ENCODE measurements at regions not wholly inside any gene's neighbourhood (a gene's known extent, or its start where the extent isn't known, plus 50 kb on each side); places are given as distances from the start of the nearest gene placed in this dataset.

DNA sequence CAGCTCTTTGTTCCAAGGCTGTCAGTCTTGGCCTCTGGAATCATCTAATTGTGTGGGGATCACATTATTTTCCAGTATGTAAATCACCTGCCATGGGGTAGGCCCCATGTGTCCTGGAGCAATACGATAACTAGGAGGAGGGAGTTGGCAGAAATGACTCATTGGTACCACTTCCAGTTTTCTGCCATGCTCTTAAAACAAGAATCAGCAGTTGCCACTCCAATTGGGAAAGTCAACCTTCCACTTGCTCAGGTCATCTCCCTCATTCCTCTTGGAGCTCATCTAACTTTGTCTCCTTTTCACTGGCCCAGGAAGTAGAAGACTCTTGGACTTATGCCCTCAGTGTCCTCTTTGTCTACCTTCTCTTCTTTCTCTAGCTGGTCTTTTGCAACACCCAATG is 487.0 kb downstream of the SLC4A3 start:
- DNase-seq (ENCODE audit: low read depth in 3 of 3), result no peak

DNA sequence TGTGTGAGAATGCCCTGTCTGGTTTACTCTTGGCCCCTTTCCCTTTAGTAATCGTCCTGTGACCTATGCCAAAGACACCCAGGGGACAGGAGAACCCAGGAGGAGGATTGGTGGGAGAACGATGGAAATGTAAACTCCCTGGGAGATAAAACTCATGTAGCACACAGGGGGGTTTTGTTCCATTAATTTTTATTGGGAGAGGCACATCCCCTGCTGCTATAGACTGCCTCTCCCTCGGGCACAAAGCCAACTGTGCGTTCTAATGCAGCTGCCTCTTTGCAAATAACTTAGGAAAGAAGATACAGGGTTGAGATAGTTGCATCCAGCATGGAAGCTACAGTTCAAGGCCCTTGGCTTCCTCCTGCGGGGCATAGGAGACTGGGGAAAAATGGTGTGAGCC is 489.6 kb downstream of the SLC4A3 start:
- DNase-seq (ENCODE audit: low read depth in 3 of 3), result no peak

DNA sequence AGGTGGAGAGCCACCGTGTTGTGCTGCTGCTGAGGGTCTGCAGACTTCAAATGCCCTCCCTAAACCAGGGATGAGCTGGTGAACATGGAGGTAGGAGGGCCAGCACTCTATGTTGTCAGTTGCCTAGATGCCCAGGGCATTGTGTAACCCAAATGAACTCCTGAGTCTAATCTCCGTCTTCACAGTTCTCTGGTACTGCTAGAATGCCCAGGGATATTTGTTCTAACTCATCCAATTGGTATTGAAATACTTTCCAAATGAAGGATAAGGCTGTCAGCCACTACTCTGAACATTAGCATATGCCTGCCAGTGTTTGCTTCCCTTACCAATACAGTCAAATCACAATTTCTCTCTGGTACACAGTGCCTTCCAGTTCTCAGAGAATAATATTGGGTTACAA is 492.6 kb downstream of the SLC4A3 start:
- DNase-seq (ENCODE audit: low read depth in 3 of 3), result no peak

DNA sequence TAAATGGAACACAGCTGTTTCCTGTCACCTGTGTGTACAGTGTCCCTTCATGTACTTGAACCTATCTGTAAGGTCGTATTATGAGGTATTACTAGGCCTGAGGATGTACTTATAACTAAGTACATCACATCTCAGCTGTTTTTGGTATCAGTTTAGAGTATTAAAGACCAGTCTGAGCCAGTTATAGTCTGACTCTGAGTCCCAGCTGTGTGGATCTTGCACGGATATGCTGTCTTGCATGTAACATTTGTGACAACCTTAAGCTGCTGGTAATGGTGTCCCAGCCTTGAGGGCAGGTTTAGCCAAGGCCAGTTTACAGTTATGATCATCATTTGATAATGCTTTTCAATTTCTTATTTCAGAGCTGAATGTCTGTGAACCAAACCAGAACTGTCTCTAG is 496.3 kb downstream of the SLC4A3 start:
- DNase-seq (ENCODE audit: low read depth in 3 of 3), result no peak

DNA sequence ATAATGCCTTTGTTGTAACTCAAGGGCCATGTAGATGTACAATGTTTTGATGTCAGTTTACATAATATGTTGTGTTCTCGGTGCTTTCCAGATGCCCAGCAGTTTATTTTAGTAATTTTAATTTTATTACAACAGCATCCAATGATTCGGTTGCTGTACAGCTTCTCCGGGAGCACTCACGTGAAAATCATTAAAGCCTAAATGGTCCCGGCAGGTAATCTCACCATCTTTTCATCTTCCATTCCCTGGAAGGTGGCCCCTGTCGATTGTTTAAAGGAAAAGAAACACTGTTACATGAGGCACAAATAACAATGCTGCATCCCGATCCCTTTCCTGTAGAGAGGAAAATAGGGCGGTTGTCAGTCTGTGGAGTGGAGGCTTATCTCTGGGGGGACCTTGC is 498.1 kb downstream of the SLC4A3 start:
- DNase-seq (ENCODE audit: low read depth in 3 of 3), result no peak

DNA sequence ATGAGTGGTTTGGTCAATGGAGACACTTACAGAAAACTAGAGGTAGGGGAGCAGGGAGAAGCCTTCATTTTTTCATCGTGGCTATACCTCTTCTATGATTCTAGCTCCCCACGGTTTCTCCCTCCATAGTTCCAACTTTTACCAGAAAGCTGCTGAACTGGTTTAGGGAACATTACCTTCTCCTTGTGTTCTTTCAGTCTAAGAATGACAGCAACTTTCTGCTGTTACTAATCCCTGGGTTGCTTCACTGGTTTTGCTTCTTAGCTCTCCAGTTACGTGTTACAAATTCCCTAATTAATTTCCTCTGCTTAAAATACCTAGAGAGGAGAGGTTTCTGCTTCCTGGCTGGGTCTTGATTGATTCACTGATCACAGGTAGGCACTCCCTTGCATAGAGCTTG is 499.9 kb downstream of the SLC4A3 start:
- no peak for DNase-seq (ENCODE audit: low read depth in 3 of 3)

DNA sequence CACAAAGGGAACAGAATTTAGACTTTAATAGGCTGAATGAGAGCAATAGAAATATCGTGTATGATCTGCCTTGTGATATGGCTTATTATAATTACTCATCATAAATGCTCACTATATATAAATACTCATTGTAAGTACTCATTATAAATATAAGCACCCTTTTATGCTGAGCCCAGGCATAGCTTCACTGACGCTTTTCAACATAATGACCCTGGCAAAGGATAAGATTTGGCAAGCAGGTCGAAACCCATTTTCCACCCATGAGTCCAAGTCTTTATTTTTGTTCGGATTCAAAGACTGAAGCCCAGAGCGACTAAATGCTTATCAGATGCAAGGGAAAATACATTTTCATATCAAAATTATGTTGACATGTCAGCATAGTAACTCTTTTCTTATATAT is 500.4 kb downstream of the SLC4A3 start:
- DNase-seq (ENCODE audit: low read depth in 3 of 3), result no peak

DNA sequence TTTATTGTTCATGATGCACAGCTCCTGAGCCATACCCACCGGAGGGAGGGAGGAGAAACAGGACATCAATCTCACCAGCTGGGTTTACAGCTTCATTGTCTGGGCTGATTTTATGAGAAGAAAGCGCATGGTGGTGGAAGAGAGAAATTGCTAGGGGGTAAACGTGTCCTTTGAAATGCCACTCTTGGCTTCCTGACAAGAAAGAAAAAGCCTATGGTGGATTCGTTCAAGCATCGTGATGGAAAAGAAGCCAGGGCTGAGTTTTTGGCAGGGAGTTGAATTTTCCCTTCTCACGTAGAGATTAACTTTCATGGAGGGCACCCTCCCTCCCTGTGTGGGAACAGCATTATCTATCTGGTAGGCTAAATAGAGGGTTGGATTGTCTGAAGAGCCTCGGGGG is 502.0 kb downstream of the SLC4A3 start:
- DNase-seq (ENCODE audit: low read depth in 3 of 3), result no peak

DNA sequence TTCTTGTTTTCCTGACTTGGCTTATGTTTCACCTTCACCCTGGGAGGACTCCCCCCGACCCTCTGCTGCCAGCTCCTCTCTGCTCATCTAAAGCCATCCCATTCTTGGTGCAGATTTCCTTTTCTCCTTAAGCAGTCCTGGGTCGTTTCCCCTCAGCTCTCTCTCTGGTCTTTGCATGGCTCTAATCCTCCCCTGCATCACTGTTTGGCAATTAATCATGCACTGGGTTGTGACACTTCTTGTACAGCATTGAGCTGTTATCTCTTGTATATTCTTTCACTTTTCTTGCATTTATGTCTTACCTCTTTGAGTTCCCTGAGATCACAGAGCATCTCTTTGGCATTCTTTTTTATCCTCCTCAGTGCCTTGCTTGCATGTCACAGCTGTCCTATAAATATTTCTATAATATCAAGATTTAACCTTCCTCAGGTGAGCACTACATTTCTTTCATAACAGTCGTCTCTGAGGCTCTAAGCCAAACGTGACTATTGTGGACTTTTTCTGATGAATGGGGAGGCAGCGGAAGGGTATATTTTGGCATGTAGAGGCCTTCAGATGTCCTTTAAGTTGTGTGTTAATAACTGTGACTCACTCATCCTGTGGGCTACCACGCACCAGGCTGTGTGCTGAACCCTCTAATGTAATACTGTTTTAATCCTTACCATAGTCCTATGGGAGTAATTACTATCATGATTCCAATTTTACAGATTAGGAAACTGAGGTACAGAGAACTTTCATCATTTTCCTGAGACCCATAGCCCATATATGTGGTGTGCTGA is 507.5 kb downstream of the SLC4A3 start:
- DNase-seq (ENCODE audit: low read depth in 3 of 3), result no peak

DNA sequence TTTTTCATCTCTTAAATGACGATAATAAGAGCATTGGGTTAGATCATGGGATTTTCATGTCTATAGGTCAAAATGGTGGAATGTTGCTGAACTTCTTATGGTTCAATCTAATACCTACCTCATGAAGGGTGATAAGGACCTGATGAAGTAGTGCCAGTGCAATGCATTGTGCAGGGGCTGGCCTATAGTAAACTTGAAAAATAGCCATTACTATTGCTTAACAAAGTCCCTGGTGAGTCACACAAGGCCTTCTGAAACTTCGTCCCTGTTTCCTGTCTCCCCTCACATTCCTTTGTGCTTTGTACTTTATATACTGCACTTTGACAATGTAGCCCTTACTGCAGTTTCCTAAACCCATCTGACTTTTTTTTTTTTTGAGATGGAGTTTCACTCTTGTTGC is 515.9 kb downstream of the SLC4A3 start:
- DNase-seq (ENCODE audit: low read depth in 3 of 3), result no peak

DNA sequence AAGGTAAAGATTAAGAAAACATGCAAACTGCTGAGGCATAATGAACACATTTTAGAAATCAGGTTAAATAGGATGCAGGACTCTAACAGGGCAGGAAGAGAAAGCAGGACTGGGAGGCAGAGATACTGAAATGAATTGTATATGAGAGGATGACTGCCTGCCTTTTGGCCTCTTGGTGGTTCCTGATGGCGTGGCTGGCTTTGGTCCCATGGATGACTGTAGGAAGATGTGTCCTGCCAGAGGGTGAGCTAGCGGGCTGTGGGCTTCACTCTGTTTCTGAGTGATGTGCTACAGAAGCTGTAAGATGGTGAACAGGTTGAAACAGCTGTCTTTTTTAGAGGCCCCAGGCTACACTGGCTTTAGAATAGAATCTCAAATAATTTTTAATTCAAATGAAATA is 517.0 kb downstream of the SLC4A3 start:
- DNase-seq (ENCODE audit: low read depth in 3 of 3), result no peak

DNA sequence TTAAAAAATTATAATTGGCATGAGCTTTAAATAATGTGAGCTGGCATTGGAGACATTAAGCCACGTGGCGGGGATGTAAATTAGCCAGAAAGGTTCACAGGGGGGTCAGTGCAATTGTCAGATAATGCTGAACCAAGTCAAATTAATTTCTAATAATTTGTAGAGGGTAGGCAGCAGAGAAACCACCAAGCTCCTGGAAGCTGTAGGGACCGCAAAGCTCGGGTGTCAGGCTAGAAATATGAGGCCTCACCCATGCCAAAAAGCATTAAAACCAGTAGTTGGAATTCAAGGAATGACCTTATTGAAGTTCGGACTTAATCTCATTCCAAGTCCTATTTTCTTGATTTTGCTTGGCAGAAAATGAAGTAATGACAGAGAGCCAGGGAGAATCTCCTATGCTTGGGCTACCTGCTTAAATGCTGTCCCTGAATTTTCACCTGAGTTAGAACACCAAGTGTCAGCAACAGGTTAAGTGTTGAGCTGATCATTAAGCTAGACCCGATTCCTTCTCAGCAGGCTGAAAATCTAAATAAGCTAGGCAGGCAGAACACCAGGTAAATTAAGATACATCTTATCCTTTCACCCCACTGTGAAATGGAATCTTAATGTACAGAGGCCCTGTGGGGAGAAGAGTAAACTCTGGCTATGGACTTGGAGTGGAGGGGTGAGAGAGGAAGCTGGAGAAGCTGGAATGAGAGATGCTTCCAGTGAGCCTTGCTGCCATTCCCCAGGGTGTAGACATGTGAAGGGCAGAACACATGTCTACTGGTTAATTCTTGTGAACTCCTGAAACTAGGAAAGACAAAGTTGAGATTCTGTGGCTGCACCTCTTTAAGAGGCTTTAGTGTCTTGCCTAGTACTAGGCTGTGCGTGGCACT is 520.0 kb downstream of the SLC4A3 start:
- no peak for DNase-seq (ENCODE audit: low read depth in 3 of 3)

DNA sequence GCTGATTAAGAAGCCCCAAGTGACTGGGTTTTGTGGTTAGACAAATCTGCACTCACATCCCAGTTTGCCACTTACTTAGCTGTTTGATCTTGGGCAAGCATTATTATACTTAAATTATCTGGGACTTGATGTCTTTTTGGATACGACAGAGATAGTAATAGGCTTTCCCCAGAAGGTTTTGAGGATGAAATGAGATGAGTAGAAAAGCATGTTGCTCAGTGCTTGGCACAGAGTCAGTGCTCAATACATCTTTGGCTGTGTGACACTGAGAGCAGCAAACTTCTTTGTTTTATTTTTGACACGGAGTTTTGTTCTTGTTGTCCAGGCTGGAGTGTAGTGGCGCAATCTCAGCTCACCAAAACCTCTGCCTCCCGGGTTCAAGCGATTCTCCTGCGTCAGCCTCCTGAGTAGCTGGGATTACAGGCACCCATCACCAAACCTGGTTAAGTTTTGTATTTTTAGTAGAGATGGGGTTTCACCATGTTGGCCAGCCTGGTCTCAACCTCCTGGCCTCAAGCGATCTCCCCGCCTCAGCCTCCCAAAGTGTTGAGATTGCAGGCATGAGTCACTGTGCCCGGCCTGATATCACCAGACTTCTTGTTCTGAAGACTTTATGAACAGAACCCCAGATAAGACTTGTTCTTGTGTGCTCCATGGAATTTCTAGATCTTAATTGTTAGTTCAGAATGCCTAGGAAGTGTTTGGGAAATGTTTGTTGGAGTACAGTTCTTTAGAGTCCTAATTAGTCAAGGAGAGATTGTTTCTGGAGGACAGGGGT is 521.2 kb downstream of the SLC4A3 start:
- DNase-seq (ENCODE audit: low read depth in 3 of 3), result no peak

DNA sequence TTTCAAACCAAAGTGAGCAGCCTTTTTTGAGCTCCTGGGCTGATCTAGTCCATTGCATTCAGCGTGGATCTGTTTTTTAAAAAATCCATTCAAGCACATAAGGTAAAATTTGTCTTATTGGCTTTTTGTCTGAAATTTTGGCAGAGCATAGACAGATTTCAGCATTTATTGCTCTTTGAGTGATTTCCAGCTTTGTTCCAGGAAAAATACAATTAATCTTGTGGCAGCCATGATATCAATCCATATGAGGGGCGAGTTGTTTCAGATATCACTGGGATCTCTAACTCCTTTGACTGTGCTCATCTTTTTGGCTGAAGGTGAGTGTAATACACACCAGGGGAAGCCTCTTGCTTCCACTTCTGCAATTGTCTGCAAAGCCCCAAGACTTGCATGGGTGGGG is 523.9 kb downstream of the SLC4A3 start:
- no peak for DNase-seq (ENCODE audit: low read depth in 3 of 3)

DNA sequence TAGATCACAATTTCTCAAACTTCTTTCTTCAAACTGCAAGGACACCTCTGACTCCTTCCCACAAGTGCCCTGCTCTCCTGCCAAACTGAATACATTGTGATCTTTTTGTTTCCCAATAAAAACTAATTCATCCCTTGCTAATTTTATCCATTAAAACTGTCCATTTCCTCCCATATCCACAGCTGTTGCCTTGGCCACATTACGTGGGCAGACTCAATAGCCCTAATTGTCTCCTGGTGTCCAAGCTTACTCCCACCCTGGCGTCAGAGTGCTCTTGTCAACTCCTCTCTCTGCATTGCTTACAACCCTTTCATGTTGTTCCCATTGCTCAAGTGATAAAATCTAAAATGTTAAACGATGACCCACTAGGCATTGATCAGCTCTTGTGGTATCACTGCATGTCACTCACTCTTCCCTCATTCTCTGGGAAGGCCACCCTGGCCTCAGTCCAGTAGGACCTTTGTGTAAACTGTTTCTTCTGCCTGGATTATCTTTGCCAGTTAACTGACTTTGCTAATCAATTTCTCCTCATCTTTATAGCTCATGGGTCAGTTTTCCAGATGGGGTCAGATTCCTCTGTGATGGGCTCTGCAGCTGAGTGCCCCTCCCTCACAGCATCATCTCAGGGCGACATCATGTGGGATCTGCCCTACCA is 525.0 kb downstream of the SLC4A3 start:
- DNase-seq (ENCODE audit: low read depth in 3 of 3), result no peak

DNA sequence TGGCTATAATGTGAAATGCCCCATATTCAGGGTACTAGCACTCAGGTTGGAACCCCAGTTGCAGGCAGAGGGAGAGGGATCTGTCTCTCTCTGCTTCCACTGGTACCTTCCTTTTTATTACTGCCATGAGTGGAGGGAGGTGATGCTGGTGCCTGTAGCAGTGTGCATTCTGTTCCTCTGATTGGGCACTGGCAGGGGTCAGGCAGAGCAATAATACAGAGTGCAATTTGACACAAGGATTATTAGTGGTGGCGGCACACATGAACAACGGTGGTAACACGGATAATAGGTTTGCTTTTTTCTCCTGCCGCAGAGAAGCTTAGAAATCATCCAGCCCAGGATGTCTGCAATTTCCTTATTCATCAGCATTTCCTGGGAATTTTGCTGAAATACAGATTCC is 525.7 kb downstream of the SLC4A3 start:
- DNase-seq (ENCODE audit: low read depth in 3 of 3), result no peak

DNA sequence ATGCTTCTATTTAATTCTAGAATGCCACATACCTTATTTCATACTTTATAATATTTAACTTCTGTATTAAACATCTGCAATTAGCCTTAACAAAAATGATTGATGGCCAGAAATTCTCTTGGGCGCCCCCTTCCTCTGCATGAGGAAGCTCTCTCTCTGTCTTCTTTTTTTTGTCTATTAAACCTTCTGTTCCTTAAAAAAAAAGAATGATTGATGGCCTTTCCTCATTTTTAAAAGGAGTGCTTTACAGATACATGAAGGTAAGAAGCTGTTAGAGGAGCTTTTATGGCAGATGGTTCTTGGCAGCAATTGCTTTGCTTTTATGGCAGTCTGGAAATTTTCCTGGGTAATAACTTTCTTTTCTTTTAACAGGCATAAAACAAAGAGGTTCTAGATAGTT is 526.9 kb downstream of the SLC4A3 start:
- no peak for DNase-seq (ENCODE audit: low read depth in 3 of 3)

DNA sequence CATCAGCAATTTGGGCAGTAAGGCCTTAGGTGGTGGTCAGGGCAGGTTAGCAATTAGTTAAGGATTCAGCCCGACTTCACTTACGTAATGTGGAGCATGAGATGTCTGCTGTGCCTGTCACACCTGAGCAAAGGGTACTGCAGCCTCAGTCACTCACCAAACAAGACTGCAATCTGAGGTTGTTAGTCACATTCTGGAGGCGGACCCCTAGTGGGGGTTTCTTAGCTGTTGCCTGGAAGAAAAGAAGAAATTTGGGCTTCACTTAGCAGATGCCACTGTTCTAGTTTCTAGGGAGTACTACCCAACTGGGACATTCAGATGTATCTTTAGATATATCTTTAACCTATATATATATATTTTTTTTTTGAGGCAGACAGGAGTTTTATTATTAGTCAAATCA is 529.9 kb downstream of the SLC4A3 start:
- DNase-seq (ENCODE audit: low read depth in 3 of 3), result no peak

DNA sequence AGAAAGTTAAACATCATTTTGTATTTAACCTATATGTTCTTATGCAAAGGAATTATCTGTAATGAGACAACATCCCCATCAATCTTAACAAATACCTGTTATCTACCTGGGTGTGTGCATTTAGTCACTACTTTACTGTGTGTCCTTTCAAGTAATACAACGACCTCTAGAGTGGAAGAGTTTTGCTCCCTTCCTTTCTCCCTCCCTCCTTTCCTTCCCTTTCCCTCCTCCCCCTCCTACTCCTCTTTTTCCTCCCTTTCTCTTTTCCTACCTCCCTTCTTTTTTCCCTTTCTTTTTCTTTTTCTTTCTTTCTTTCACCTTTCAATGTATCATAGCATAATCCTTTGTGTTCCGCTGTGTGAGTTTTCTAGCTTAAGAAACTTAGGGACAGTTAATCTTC is 532.3 kb downstream of the SLC4A3 start:
- no peak for DNase-seq (ENCODE audit: low read depth in 3 of 3)

DNA sequence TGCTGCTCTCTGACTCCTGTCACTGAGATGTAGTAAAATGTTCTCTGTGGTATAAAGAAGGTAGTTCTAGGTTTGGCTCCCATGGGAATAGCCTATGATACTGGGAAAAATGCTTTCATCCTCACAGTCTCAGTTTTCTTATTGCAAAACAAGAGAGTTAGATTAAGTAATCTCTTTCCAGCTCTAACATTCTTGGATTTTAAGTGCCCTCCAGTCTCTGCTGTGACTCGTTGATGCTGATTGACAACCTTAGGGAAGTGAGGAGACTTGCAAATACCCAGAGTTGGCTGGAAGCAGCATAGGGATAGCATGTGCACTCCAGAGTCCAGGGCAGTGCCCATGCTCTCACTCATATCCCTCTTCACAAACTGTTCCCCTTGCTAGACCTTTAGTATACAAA is 534.9 kb downstream of the SLC4A3 start:
- DNase-seq (ENCODE audit: low read depth in 3 of 3), result no peak

DNA sequence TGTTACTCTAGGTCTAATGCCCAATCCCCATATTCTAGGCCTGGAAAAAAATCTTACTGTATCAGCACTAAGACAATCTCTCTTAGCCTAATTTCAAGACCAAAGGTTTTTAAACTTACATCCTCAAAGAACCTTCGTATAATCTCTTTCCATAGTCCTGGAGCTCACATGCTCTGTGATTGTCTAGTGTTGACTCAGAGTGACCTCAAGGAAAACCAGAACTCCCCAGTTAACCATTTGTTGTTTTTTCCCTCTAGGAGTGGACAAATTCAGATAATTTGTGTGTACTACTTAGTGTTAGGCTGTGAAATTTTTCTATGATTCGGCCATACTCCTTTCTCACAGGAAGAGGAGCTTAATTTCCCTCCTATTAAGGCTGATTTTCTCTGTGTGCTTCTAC is 536.1 kb downstream of the SLC4A3 start:
- no peak for DNase-seq (ENCODE audit: low read depth in 3 of 3)

DNA sequence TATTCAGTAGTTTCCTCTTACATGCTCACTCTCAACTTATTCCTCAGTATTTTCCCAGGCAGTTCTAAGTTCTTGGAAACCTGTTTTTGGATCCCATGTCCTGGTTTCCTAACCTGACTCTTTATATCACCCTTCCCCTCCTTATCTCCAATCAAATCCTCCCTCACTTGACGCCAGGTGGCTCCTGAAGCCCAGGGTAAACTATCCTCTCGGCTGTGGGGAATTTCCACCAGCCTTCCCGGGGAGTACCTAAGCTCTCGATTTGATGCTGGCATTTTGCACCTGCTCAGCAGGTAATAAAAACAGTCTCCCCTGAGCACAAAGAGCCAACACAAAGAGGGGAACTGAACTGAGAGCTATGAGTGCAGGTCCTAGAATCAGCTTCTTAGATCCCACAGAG is 538.0 kb downstream of the SLC4A3 start:
- no peak for DNase-seq (ENCODE audit: low read depth in 3 of 3)
